ENCODE measurements at regions not wholly inside any gene's neighbourhood (a gene's known extent, or its start where the extent isn't known, plus 50 kb on each side); places are given as distances from the start of the nearest gene placed in this dataset.
A peak's percentile ranks its signal among the peaks of the same experiment; 100 is the strongest.
"Not testable (repeated sequence)": the region's sequence is repeated elsewhere in the genome, so short reads cannot be mapped to it uniquely, and the experiment has no call there.

DNA sequence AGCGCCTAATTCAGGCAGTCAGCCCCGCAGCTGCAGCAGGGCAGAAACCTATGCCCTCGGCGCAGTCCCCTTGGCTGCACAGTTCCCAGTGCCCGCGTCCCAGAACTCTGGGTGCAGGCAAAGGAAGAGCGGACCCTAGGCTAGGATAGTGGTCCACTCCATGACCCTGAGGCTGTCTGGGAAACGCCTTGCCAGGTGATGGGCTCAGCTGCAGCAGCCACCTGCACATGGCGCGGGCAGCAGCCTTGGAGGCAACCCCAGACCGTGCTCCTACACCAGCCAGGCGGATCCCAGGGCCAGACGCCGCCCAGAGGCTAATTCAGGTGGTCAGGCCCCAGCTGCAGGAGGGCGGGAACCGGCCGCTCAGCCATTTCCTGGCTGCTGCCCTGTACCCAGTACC, 83.0 kb downstream of the POTEC start:
- H3K4me3 ChIP-seq (ENCODE audit: low read depth, low read length, poor library complexity, severe bottlenecking); H3K27ac ChIP-seq (ENCODE audit: low read depth, low read length, poor library complexity, severe bottlenecking); H3K36me3 ChIP-seq (ENCODE audit: insufficient read depth, low read length); DNase-seq (ENCODE audit: low spot score); H4K20me1 ChIP-seq (ENCODE audit: insufficient read depth, low read length); H3K4me1 ChIP-seq (ENCODE audit: insufficient read depth, low read length, poor library complexity, severe bottlenecking); BruUV-seq (replicated peaks); H3K9me2 ChIP-seq (ENCODE audit: insufficient read depth, low read length); POLR2A ChIA-PET; H3K79me2 ChIP-seq (ENCODE audit: insufficient read depth, low read depth, low read length); intact Hi-C loops (cut with micrococcal nuclease; ENCODE audit: unreplicated experiment); H2AFZ ChIP-seq (ENCODE audit: low read length); H3K4me2 ChIP-seq (ENCODE audit: low read length); CTCF ChIA-PET (ENCODE audit: unreplicated experiment); H3K9me3 ChIP-seq (ENCODE audit: low read length): not testable (repeated sequence)

DNA sequence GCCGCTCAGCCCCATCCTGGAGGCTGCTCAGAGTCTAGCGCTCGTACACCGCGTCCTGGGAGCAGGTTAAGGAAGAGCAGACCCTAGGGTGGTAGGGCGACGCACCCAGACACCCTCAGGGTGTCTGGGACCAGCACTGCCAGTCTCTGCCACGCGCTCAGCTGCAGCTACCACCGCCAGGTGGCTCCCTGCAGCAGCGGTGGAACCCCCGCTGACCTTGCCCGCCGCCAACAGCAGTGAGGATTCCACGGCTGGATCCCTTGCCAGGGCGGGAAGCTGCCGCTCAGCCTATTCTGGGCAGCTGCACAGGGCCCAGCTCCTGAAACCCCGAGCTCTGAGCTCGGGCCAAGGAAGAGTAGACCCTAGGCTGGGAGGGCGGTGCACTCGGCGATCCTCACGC, 83.6 kb downstream of the POTEC start:
- H3K4me3 ChIP-seq (ENCODE audit: low read depth, low read length, poor library complexity, severe bottlenecking); H2AFZ ChIP-seq (ENCODE audit: low read length); DNase-seq (ENCODE audit: low spot score); H3K4me1 ChIP-seq (ENCODE audit: insufficient read depth, low read length, poor library complexity, severe bottlenecking); H3K27ac ChIP-seq (ENCODE audit: low read depth, low read length, poor library complexity, severe bottlenecking); H3K36me3 ChIP-seq (ENCODE audit: insufficient read depth, low read length); H3K9me2 ChIP-seq (ENCODE audit: insufficient read depth, low read length); BruUV-seq (replicated peaks); intact Hi-C loops (cut with micrococcal nuclease; ENCODE audit: unreplicated experiment); POLR2A ChIA-PET; H3K79me2 ChIP-seq (ENCODE audit: insufficient read depth, low read depth, low read length); CTCF ChIA-PET (ENCODE audit: unreplicated experiment); H3K4me2 ChIP-seq (ENCODE audit: low read length); H3K9me3 ChIP-seq (ENCODE audit: low read length); H4K20me1 ChIP-seq (ENCODE audit: insufficient read depth, low read length): not testable (repeated sequence)

DNA sequence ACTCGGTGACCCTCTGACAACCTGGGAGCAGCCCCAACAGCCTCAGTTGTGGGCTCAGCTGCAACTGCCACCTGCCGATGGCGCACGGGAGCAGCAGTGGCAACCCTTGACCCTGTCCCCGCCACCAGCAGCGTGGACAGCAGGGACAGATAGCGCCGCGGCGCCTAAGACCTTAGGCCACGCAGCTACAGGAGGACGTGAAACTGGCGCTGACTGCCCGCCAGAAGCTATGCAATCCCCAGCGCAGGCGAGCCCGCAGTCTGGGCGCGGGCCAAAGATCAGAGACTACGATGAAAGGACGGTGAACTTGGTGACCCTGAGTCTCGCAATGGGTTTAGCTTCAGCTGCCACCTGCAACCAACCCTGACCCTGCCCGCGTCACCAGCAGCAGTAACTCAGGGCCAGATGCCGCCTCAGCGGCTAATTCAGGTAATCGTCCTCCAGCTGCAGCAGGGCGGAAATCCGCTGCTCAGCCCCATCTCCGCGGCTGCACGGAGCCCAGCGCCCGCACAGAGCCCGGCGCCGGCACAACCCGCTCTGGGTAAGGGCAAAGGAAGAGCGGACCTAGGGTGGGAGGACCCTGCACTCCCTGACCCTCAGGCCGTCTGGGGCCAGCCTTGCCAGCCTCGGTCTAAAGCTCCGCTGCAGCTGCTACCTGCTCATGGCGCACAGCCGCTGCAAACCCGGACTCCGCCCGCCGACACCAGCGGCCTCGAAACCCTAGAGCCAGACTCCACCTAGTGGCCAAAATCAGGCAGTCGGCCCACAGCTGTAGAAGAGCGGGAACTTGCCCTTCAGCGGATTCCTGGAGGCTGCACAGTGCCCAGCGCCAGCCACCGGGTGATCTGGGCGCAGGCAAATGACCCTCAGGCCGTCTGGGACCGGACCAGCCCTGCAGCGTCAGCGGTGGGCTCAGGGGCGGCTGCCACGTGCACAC, 85.1 kb downstream of the POTEC start:
- peak overlapping the region; percentile 61; the same call in 1 of the 2 replicates for H3K4me2 ChIP-seq (ENCODE audit: low read length)
- H3K4me1 ChIP-seq (ENCODE audit: insufficient read depth, low read length, poor library complexity, severe bottlenecking); H3K36me3 ChIP-seq (ENCODE audit: insufficient read depth, low read length); BruUV-seq (replicated peaks); H3K9me3 ChIP-seq (ENCODE audit: low read length); intact Hi-C loops (cut with micrococcal nuclease; ENCODE audit: unreplicated experiment); H4K20me1 ChIP-seq (ENCODE audit: insufficient read depth, low read length); POLR2A ChIA-PET; CTCF ChIA-PET (ENCODE audit: unreplicated experiment); H3K9me2 ChIP-seq (ENCODE audit: insufficient read depth, low read length); H2AFZ ChIP-seq (ENCODE audit: low read length); H3K27ac ChIP-seq (ENCODE audit: low read depth, low read length, poor library complexity, severe bottlenecking); H3K79me2 ChIP-seq (ENCODE audit: insufficient read depth, low read depth, low read length): not testable (repeated sequence)
- peak; percentile 51 for DNase-seq (ENCODE audit: low spot score)
- H3K4me3 ChIP-seq (ENCODE audit: low read depth, low read length, poor library complexity, severe bottlenecking), result peak overlapping the region; percentile 51

DNA sequence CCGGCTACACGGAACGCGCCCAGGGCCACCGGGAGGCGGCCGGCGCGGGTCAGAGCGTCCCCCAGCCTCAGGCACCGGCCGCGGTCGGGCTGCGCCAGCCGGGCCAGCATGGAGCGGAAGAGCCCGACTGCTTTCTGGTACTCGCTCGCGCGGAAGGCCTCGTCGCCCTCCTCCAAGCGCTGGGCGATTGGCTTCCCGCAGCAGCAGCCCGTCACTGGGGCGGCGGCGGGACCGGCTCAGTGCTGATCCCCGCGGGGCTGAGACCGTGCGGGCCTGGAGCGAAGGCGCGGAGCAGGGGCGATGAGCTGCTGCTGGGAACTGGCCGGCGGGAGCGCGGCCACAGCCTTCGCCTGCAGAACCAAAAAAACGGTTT, 92.8 kb downstream of the POTEC start:
- H3K27ac ChIP-seq (ENCODE audit: low read depth, low read length, poor library complexity, severe bottlenecking); CTCF ChIA-PET (ENCODE audit: unreplicated experiment); DNase-seq (ENCODE audit: low spot score); H3K4me2 ChIP-seq (ENCODE audit: low read length); BruUV-seq (replicated peaks); H3K9me3 ChIP-seq (ENCODE audit: low read length); H3K4me3 ChIP-seq (ENCODE audit: low read depth, low read length, poor library complexity, severe bottlenecking); H2AFZ ChIP-seq (ENCODE audit: low read length); H3K79me2 ChIP-seq (ENCODE audit: insufficient read depth, low read depth, low read length); H4K20me1 ChIP-seq (ENCODE audit: insufficient read depth, low read length); POLR2A ChIA-PET; intact Hi-C loops (cut with micrococcal nuclease; ENCODE audit: unreplicated experiment); H3K4me1 ChIP-seq (ENCODE audit: insufficient read depth, low read length, poor library complexity, severe bottlenecking); H3K36me3 ChIP-seq (ENCODE audit: insufficient read depth, low read length); H3K9me2 ChIP-seq (ENCODE audit: insufficient read depth, low read length): not testable (repeated sequence)

DNA sequence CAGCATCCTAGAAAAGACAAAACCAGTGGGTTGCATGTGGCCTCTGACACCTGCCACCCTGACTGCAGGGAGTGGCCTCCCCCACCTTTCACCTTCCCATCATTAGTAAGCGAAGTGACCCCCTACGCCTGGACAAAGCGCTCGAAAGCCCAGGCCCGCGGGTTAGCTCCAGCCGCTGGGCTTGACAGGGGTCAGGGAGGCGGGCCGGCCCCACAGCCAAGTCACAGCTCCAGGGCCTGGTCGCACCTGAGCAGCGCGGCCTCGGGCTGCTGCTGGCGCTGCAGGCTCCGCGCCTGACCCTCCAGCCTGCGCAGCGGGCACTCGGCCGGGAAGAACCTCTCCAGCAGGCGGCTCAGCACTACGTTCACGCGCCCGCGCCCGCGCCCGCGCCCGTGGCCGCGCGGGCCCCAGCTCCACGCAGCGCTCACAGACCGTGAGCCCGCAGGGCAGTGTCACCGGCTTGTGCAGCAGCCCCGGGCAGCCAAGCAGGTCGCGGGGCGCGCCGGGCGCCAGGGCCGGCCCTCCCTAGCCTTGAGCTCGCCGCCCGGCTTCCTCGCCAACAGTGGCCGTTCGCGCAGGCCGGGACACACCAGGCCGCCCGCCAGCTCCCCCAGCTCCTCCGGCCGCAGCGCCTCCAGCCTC, 93.3 kb downstream of the POTEC start:
- H4K20me1 ChIP-seq (ENCODE audit: insufficient read depth, low read length); POLR2A ChIA-PET; H3K9me2 ChIP-seq (ENCODE audit: insufficient read depth, low read length); H3K4me3 ChIP-seq (ENCODE audit: low read depth, low read length, poor library complexity, severe bottlenecking); intact Hi-C loops (cut with micrococcal nuclease; ENCODE audit: unreplicated experiment); H3K9me3 ChIP-seq (ENCODE audit: low read length); CTCF ChIA-PET (ENCODE audit: unreplicated experiment); H3K36me3 ChIP-seq (ENCODE audit: insufficient read depth, low read length); H3K79me2 ChIP-seq (ENCODE audit: insufficient read depth, low read depth, low read length); H3K4me1 ChIP-seq (ENCODE audit: insufficient read depth, low read length, poor library complexity, severe bottlenecking); H2AFZ ChIP-seq (ENCODE audit: low read length); BruUV-seq (replicated peaks); DNase-seq (ENCODE audit: low spot score); H3K4me2 ChIP-seq (ENCODE audit: low read length); H3K27ac ChIP-seq (ENCODE audit: low read depth, low read length, poor library complexity, severe bottlenecking): not testable (repeated sequence)

DNA sequence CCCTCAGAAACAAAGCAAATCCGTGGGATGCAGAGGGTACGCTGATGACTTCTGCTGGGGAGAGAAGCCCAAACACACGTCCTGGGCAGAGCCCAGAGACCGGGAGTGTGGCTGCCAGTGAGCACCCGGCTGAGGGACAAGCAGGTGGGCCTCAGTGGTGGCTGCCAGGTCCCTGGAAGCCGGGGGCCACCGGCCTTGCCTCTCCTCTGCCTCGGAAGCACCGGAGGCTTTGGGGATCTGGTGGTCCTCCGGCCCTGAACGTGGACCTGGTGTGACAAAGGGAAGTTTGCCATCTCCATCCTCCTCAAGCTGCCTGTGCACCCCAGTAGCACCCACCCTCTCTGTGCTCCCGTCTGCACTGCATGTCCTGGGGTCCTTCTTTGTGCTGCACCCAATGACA, 94.3 kb downstream of the POTEC start:
- H3K27ac ChIP-seq (ENCODE audit: low read depth, low read length, poor library complexity, severe bottlenecking); H3K9me2 ChIP-seq (ENCODE audit: insufficient read depth, low read length); DNase-seq (ENCODE audit: low spot score); H3K9me3 ChIP-seq (ENCODE audit: low read length); H4K20me1 ChIP-seq (ENCODE audit: insufficient read depth, low read length); H3K4me3 ChIP-seq (ENCODE audit: low read depth, low read length, poor library complexity, severe bottlenecking); H3K4me2 ChIP-seq (ENCODE audit: low read length); CTCF ChIA-PET (ENCODE audit: unreplicated experiment); intact Hi-C loops (cut with micrococcal nuclease; ENCODE audit: unreplicated experiment); POLR2A ChIA-PET; H3K4me1 ChIP-seq (ENCODE audit: insufficient read depth, low read length, poor library complexity, severe bottlenecking); H3K36me3 ChIP-seq (ENCODE audit: insufficient read depth, low read length); BruUV-seq (replicated peaks); H3K79me2 ChIP-seq (ENCODE audit: insufficient read depth, low read depth, low read length); H2AFZ ChIP-seq (ENCODE audit: low read length): not testable (repeated sequence)
